ENCODE measurements at regions not wholly inside any gene's neighbourhood (a gene's known extent, or its start where the extent isn't known, plus 50 kb on each side); places are given as distances from the start of the nearest gene placed in this dataset.

GRCh38 chr20:50290112-50290511 is 99.5 kb downstream of the CEBPB start:
- H3K4me3 ChIP-seq = no peak overlapping the region
- H3K36me3 ChIP-seq (ENCODE audit: insufficient read depth in 1 of 2, low read depth in 1 of 2) = no peaks in the 10 kb centered on the region
- DNase-seq (no peak), ATAC-seq (no peak)
- 90 to 92% (median 91%) methylated on average over 12 of the region's 12 CpGs for WGBS, 3 donors
- H3K27ac ChIP-seq = peak overlapping the region; percentile 89
- TF ChIP-seq CTCF (IDR thresholded peaks at IDR 0.05) = no peak
- H3K4me1 ChIP-seq = peaks cover 33% of the 10 kb centered on the region
- no peaks in the 10 kb centered on the region for H3K9me3 ChIP-seq
- no peaks in the 10 kb centered on the region for H3K27me3 ChIP-seq (ENCODE audit: insufficient read depth in 3 of 3, low read length in 2 of 3)
- intact Hi-C loops (cut with DNase I) = loop anchor here in 1 of 2 donors (5.0 kb wide), 3 partner anchors 87 to 107 kb away; partner anchors contain the start of gene CEBPB

- Histone ChIP-seq H3K27ac (peak overlapping the region; percentile 89), H3K9me3 (no peaks in the 10 kb centered on the region), H3K4me1 (peaks cover 26% of the 10 kb centered on the region), H3K4me3 (no peak overlapping the region), H3K36me3 (ENCODE audit: insufficient read depth in 1 of 2, low read depth in 1 of 2) (no peaks in the 10 kb centered on the region), H3K27me3 (ENCODE audit: insufficient read depth in 3 of 3, low read length in 2 of 3) (no peaks in the 10 kb centered on the region)
- ATAC-seq (no peak), DNase-seq (peak in 1 of 2 donors; percentile 32)
- WGBS, 3 donors = 84 to 86% (median 85%) methylated on average over 5 of the region's 5 CpGs
- TF ChIP-seq CTCF (IDR thresholded peaks at IDR 0.05) = no peak
- intact Hi-C loops (cut with DNase I) = loop anchor here in 1 of 2 donors (5.0 kb wide), 3 partner anchors 86 to 106 kb away; partner anchors contain the start of gene CEBPB
Measured at GRCh38 chr20:50290808-50291207, 100.2 kb downstream of the CEBPB start.

- WGBS, 3 donors = 63 to 78% (median 63%) methylated on average over 16 of the region's 16 CpGs
- ATAC-seq (peak; percentile 66 to 77 (median 68)), DNase-seq (peak; percentile 55 to 77)
- Histone ChIP-seq H3K9me3 (no peaks in the 10 kb centered on the region), H3K27ac (peak overlapping the region; percentile 89), H3K4me1 (peaks cover 20% of the 10 kb centered on the region), H3K4me3 (no peak overlapping the region), H3K27me3 (ENCODE audit: insufficient read depth in 3 of 3, low read length in 2 of 3) (no peaks in the 10 kb centered on the region), H3K36me3 (ENCODE audit: insufficient read depth in 1 of 2, low read depth in 1 of 2) (no peaks in the 10 kb centered on the region)
- intact Hi-C loops (cut with DNase I) = loop anchor here in 1 of 2 donors (5.0 kb wide), 3 partner anchors 86 to 106 kb away; partner anchors contain the start of gene CEBPB
- no peak for TF ChIP-seq CTCF (IDR thresholded peaks at IDR 0.05)
Measured at GRCh38 chr20:50291254-50292078, 100.8 kb downstream of the CEBPB start.

DNA sequence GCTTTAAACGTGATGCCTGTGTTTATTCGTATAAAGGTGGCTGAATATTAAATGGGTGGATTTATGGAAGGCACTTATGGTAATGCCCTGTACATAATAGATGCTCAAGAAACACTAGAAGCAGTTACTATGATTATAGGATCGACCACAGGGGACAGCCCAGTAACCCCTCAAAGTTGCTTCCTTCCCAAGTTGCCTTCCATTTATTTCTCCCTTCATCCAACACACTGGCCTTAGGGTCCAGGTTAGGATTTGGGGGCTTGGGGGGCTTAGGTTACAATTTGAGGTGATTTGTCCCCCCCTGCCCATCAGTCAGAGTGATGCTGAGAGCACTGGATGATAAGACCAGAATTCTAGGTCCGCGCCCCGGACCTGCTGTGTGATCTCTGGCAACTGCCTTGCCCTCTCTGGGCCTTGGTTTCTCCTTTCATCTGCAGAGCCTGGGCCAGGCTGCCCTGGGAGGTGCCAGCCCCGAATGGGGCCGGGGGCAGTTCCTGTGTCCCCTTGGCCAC is 101.5 kb downstream of the CEBPB start:
- DNase-seq (no peak), ATAC-seq (no peak)
- no peak for TF ChIP-seq CTCF (IDR thresholded peaks at IDR 0.05)
- intact Hi-C loops (cut with DNase I) = loop anchor here in 1 of 2 donors (5.0 kb wide), 3 partner anchors 85 to 105 kb away; partner anchors contain the start of gene CEBPB
- WGBS, 3 donors = 32 to 49% (median 41%) methylated on average over 8 of the region's 8 CpGs
- Histone ChIP-seq H3K27me3 (ENCODE audit: insufficient read depth in 3 of 3, low read length in 2 of 3) (no peaks in the 10 kb centered on the region), H3K36me3 (ENCODE audit: insufficient read depth in 1 of 2, low read depth in 1 of 2) (no peaks in the 10 kb centered on the region), H3K4me3 (no peak overlapping the region), H3K4me1 (peaks cover 16% of the 10 kb centered on the region), H3K27ac (peak overlapping the region; percentile 89), H3K9me3 (no peaks in the 10 kb centered on the region)
